Neutrophil (primary cell): ENCODE measurements at regions not wholly inside any gene's neighbourhood (a gene's known extent, or its start where the extent isn't known, plus 50 kb on each side); places are given as distances from the start of the nearest gene placed in this dataset.

Experiments
- H3K27ac ChIP-seq: fragments of 200-600 bp; sonication (generic); 2 replicates; pipeline ENCODE4 v1.5.1; 2016; ENCODE audit warnings: mild to moderate bottlenecking, moderate library complexity
- H3K27me3 ChIP-seq: fragments of 200-600 bp; sonication (generic); 2 replicates; pipeline ENCODE4 v1.6.0; 2016; ENCODE audit warnings: mild to moderate bottlenecking
- H3K36me3 ChIP-seq: fragments of 200-600 bp; sonication (generic); 2 replicates; pipeline ENCODE4 v1.5.1; 2017
- H3K4me1 ChIP-seq, 2 experiments: fragments of 200-600 bp in 1 of 2; sonication (generic) in 1 of 2; 1 replicate in 1 of 2; 2 replicates in 1 of 2; pipeline versions ENCODE4 v1.5.1 to v1.6.1; 2013 to 2016; ENCODE audit warnings: low read depth in 1 of 2, low read length in 1 of 2, mild to moderate bottlenecking in 1 of 2, moderate library complexity in 1 of 2; ENCODE audit not compliant: control insufficient read depth in 1 of 2, insufficient read depth in 1 of 2
- H3K4me3 ChIP-seq, 2 experiments: fragments of 200-600 bp in 1 of 2; sonication (generic) in 1 of 2; 1 replicate in 1 of 2; 2 replicates in 1 of 2; pipeline ENCODE4 v1.5.1; 2013 to 2016; ENCODE audit warnings: low read depth in 1 of 2, low read length in 1 of 2, mild to moderate bottlenecking in 1 of 2, moderate library complexity in 1 of 2
- H3K9me3 ChIP-seq: fragments of 200-600 bp; sonication (generic); 2 replicates; pipeline ENCODE4 v1.5.1; 2016
- CTCF ChIP-seq: fragments of 200-600 bp; sonication (generic); IDR thresholded peaks from 2 replicates; pipeline ENCODE4 v1.5.1; 2016; ENCODE audit warnings: antibody characterized with exemption

GRCh38 chrY:21175505-21175904, 335.6 kb upstream of the RBMY1B start:
- TF ChIP-seq CTCF, result peak; percentile 50
- Histone ChIP-seq H3K27me3 (no peaks in the 10 kb centered on the region), H3K4me3 (peak overlapping the region; percentile 22 to 44), H3K27ac (peak overlapping the region; percentile 95), H3K36me3 (no peaks in the 10 kb centered on the region), H3K9me3 (no peaks in the 10 kb centered on the region), H3K4me1 (peaks cover 0 to 76% of the 10 kb centered on the region in 2 experiments)

- no peaks in the 10 kb centered on the region for H3K9me3 ChIP-seq
- H3K36me3 ChIP-seq, result no peaks in the 10 kb centered on the region
- peak overlapping the region in 1 of 2 experiments; percentile 44 for H3K4me3 ChIP-seq
- no peak for TF ChIP-seq CTCF
- H3K27me3 ChIP-seq, result no peaks in the 10 kb centered on the region
- peak overlapping the region; percentile 95 for H3K27ac ChIP-seq
- peaks cover 0 to 60% of the 10 kb centered on the region in 2 experiments for H3K4me1 ChIP-seq
Observed at GRCh38 chrY:21177306-21177800, 333.8 kb upstream of the RBMY1B start.

- TF ChIP-seq CTCF, result no peak
- Histone ChIP-seq H3K4me1 (peaks cover 0 to 53% of the 10 kb centered on the region in 2 experiments), H3K27me3 (no peaks in the 10 kb centered on the region)
Observed at GRCh38 chrY:21178281-21178680, 332.9 kb upstream of the RBMY1B start.

GRCh38 chrY:21180921-21181320, 330.2 kb upstream of the RBMY1B start:
- no peak for TF ChIP-seq CTCF
- H3K4me1 ChIP-seq, result peaks cover 0 to 30% of the 10 kb centered on the region in 2 experiments
- H3K27me3 ChIP-seq, result no peaks in the 10 kb centered on the region
- peak overlapping the region; percentile 95 for H3K27ac ChIP-seq
- no peak overlapping the region for H3K4me3 ChIP-seq
- no peaks in the 10 kb centered on the region for H3K9me3 ChIP-seq
- peaks cover 3% of the 10 kb centered on the region for H3K36me3 ChIP-seq

More at GRCh38 chrY:21178281-21178680, 332.9 kb upstream of the RBMY1B start:
- H3K27ac ChIP-seq, result peak overlapping the region; percentile 95
- H3K4me3 ChIP-seq, result peak overlapping the region in 1 of 2 experiments; percentile 44
- H3K36me3 ChIP-seq, result peaks cover 3% of the 10 kb centered on the region
- no peaks in the 10 kb centered on the region for H3K9me3 ChIP-seq

GRCh38 chrY:21184271-21184670, 326.9 kb upstream of the RBMY1B start:
- H3K9me3 ChIP-seq, result no peaks in the 10 kb centered on the region
- peak overlapping the region; percentile 31 for H3K27ac ChIP-seq
- H3K4me3 ChIP-seq, result no peak overlapping the region
- no peak for TF ChIP-seq CTCF
- H3K4me1 ChIP-seq, result peaks cover 0 to 9% of the 10 kb centered on the region in 2 experiments
- peaks cover 3% of the 10 kb centered on the region for H3K36me3 ChIP-seq
- H3K27me3 ChIP-seq, result no peaks in the 10 kb centered on the region
